Upper lobe of left lung (tissue), 6 donors: ENCODE measurements at regions not wholly inside any gene's neighbourhood (a gene's known extent, or its start where the extent isn't known, plus 50 kb on each side); places are given as distances from the start of the nearest gene placed in this dataset.

Experiments used
- ATAC-seq, 2 donors: fragments of 200-7000 bp; cut with Tn5 transposase; one replicate each; pipeline ENCODE4 v1.9.1; 2022; ENCODE audit warnings: mild to moderate bottlenecking in 2 of 2, moderate library complexity in 2 of 2; ENCODE audit not compliant: low FRiP score in 2 of 2
- DNase-seq, 2 donors: peaks; one replicate each; pipeline ENCODE4 v3.0.0-alpha.2; 2019 to 2020
- H3K27ac ChIP-seq, 4 donors: fragments of 200-600 bp; sonication (generic); one replicate each; pipeline ENCODE4 v1.5.1; 2016 to 2019
- H3K27me3 ChIP-seq, 4 donors: fragments of 200-600 bp; sonication (generic); one replicate each; pipeline ENCODE4 v1.5.1; 2017 to 2019
- H3K36me3 ChIP-seq, 4 donors: fragments of 200-600 bp; sonication (generic); one replicate each; pipeline ENCODE4 v1.5.1; 2016 to 2019
- H3K4me1 ChIP-seq, 4 donors: fragments of 200-600 bp; sonication (generic); one replicate each; pipeline ENCODE4 v1.5.1; 2018 to 2019
- H3K4me3 ChIP-seq, 4 donors: fragments of 200-600 bp; sonication (generic); one replicate each; pipeline ENCODE4 v1.5.1; 2017 to 2019; ENCODE audit warnings: mild to moderate bottlenecking in 2 of 4, moderate library complexity in 1 of 4
- H3K9me3 ChIP-seq, 4 donors: fragments of 200-600 bp; sonication (generic); one replicate each; pipeline ENCODE4 v1.5.1; 2018 to 2019
- EP300 ChIP-seq, 4 donors: sonication (generic); formaldehyde crosslinking; IDR thresholded peaks; one replicate each; pipeline ENCODE4 v1.5.1; 2017; ENCODE audit warnings: antibody characterized with exemption in 4 of 4, control low read depth in 2 of 4
- POLR2A ChIP-seq, 4 donors: fragments of 450-650 bp; IDR thresholded peaks; one replicate each; pipeline ENCODE4 v1.5.1; 2016 to 2017; ENCODE audit warnings: antibody characterized with exemption in 4 of 4, mild to moderate bottlenecking in 2 of 4
- POLR2AphosphoS5 ChIP-seq, 2 donors: sonication (generic); formaldehyde crosslinking; IDR thresholded peaks; one replicate each; pipeline ENCODE4 v1.5.1; 2017; ENCODE audit warnings: antibody characterized with exemption in 2 of 2
- WGBS, 2 donors: methylation state at CpG; one replicate each; pipeline ENCODE4 v1.1.5; 2017 to 2018; 5-methylcytosine and 5-hydroxymethylcytosine counted together
- TF ChIP-seq, protein P1 (sequence below), 6 experiments: fragments of 450-650 bp in 4 of 6; fragments of 200-600 bp in 2 of 6; sonication (generic) in 2 of 6; IDR thresholded peaks; one replicate each; pipeline ENCODE4 v1.5.1; 2016 to 2019; ENCODE audit warnings: antibody characterized with exemption in 6 of 6
- donor health status: DM: no; HTN: no; CAD: no; lungs with moderate emphysema.
- donor health status: DM: no; HTN: yes; CAD: no; lungs with severe emphysema.

- DNase-seq (no peak), ATAC-seq (no peak)
- TF ChIP-seq POLR2AphosphoS5 (IDR thresholded peaks at IDR 0.05) (no peak), POLR2A (IDR thresholded peaks at IDR 0.05) (no peak), EP300 (IDR thresholded peaks at IDR 0.05) (no peak)
- TF ChIP-seq, protein P1, sequence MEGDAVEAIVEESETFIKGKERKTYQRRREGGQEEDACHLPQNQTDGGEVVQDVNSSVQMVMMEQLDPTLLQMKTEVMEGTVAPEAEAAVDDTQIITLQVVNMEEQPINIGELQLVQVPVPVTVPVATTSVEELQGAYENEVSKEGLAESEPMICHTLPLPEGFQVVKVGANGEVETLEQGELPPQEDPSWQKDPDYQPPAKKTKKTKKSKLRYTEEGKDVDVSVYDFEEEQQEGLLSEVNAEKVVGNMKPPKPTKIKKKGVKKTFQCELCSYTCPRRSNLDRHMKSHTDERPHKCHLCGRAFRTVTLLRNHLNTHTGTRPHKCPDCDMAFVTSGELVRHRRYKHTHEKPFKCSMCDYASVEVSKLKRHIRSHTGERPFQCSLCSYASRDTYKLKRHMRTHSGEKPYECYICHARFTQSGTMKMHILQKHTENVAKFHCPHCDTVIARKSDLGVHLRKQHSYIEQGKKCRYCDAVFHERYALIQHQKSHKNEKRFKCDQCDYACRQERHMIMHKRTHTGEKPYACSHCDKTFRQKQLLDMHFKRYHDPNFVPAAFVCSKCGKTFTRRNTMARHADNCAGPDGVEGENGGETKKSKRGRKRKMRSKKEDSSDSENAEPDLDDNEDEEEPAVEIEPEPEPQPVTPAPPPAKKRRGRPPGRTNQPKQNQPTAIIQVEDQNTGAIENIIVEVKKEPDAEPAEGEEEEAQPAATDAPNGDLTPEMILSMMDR (IDR thresholded peaks at IDR 0.05) = no peak
- no peaks in the 10 kb centered on the region for H3K36me3 ChIP-seq
- no peak overlapping the region for H3K27ac ChIP-seq
- H3K27me3 ChIP-seq = no peaks in the 10 kb centered on the region
- 70 to 71% methylated on average over 7 of the region's 7 CpGs for WGBS, 2 donors
- no peaks in the 10 kb centered on the region for H3K9me3 ChIP-seq
- no peaks in the 10 kb centered on the region for H3K4me1 ChIP-seq
- H3K4me3 ChIP-seq = no peak overlapping the region
Measured at GRCh38 chr4:145340071-145340675, 141.5 kb upstream of the SMAD1 start.

GRCh38 chr4:145339075-145339725 lies 142.5 kb upstream of the SMAD1 start:
- Histone ChIP-seq H3K4me3 (no peak overlapping the region), H3K36me3 (no peaks in the 10 kb centered on the region), H3K27me3 (no peaks in the 10 kb centered on the region), H3K4me1 (no peaks in the 10 kb centered on the region), H3K27ac (no peak overlapping the region), H3K9me3 (no peaks in the 10 kb centered on the region)
- DNase-seq (no peak), ATAC-seq (no peak)
- WGBS, 2 donors = 87 to 93% methylated on average over 3 of the region's 3 CpGs
- no peak for TF ChIP-seq EP300 (IDR thresholded peaks at IDR 0.05)
- TF ChIP-seq, protein P1 (IDR thresholded peaks at IDR 0.05) = no peak

- no peak overlapping the region for H3K4me3 ChIP-seq
- no peaks in the 10 kb centered on the region for H3K9me3 ChIP-seq
- no peak for DNase-seq
- TF ChIP-seq POLR2A (IDR thresholded peaks at IDR 0.05) (no peak), EP300 (IDR thresholded peaks at IDR 0.05) (no peak), POLR2AphosphoS5 (IDR thresholded peaks at IDR 0.05) (no peak)
- TF ChIP-seq, protein P1 (IDR thresholded peaks at IDR 0.05) = no peak
- 81 to 90% methylated on average over 3 of the region's 3 CpGs for WGBS, 2 donors
- H3K36me3 ChIP-seq = no peaks in the 10 kb centered on the region
- ATAC-seq = no peak
- no peaks in the 10 kb centered on the region for H3K27me3 ChIP-seq
- H3K4me1 ChIP-seq = no peaks in the 10 kb centered on the region
- H3K27ac ChIP-seq = no peak overlapping the region
Measured at GRCh38 chr4:145338568-145338967, 143.1 kb upstream of the SMAD1 start.

DNA sequence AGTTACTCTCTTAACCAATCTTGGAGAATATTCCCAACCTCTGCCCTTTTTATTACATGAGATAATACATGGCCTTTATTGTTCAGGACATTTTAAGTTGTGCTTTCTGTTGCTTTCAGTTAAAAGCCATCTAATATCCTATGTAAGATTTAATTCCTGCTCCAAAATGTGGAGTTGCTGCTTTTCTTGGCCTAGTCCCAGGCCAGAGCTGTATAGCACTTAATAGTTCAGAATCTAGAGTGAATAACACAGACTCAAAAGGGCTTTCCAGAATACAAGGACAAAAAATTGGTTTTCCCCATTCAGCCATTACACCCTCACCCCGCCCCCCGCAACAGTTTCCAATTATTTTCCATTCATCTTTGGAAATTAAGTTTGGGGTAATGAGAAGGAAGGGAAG lies 144.3 kb upstream of the SMAD1 start:
- DNase-seq (no peak), ATAC-seq (no peak)
- no peak overlapping the region for H3K27ac ChIP-seq
- no peak overlapping the region for H3K4me3 ChIP-seq
- no peaks in the 10 kb centered on the region for H3K4me1 ChIP-seq
- WGBS, 2 donors = 94 to 98% methylated on average over 2 of the region's 2 CpGs
- no peaks in the 10 kb centered on the region for H3K27me3 ChIP-seq
- no peaks in the 10 kb centered on the region for H3K36me3 ChIP-seq
- H3K9me3 ChIP-seq = no peaks in the 10 kb centered on the region
- TF ChIP-seq POLR2A (IDR thresholded peaks at IDR 0.05) (no peak), POLR2AphosphoS5 (IDR thresholded peaks at IDR 0.05) (no peak), EP300 (IDR thresholded peaks at IDR 0.05) (no peak)
- TF ChIP-seq, protein P1 (IDR thresholded peaks at IDR 0.05) = no peak

DNA sequence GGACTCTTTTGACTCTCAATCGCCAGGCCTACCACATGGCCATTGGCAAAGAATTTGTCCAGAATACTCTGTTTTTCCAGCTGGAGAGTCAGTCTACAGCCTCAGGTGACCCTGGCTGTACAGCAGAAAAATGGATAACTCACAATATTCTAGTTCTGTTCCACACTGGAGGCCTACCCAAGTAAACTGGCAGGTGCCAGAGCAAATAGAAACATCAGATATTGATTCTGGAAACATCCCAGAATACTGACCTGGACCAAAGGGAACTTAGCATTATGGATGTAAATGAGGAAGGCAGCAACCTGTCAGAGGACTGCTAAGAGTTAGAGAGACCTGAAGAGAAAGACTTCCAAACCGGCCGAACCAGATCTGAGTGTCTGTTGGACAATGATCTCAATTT lies 147.9 kb upstream of the SMAD1 start:
- no peaks in the 10 kb centered on the region for H3K4me1 ChIP-seq
- ATAC-seq = no peak
- no peak for DNase-seq
- H3K9me3 ChIP-seq = no peaks in the 10 kb centered on the region
- 80 to 87% methylated on average over 3 of the region's 3 CpGs for WGBS, 2 donors
- H3K36me3 ChIP-seq = no peaks in the 10 kb centered on the region
- H3K4me3 ChIP-seq = no peak overlapping the region
- TF ChIP-seq, protein P1 (IDR thresholded peaks at IDR 0.05) = no peak
- no peak for TF ChIP-seq POLR2AphosphoS5 (IDR thresholded peaks at IDR 0.05)
- TF ChIP-seq POLR2A (IDR thresholded peaks at IDR 0.05) = no peak
- no peak for TF ChIP-seq EP300 (IDR thresholded peaks at IDR 0.05)
- H3K27me3 ChIP-seq = no peaks in the 10 kb centered on the region
- H3K27ac ChIP-seq = no peak overlapping the region
